IgD-negative memory B cell (primary cell): ENCODE measurements at regions not wholly inside any gene's neighbourhood (a gene's known extent, or its start where the extent isn't known, plus 50 kb on each side); places are given as distances from the start of the nearest gene placed in this dataset.
A peak's percentile ranks its signal among the peaks of the same experiment; 100 is the strongest.

Source experiments
- H3K27ac Mint-ChIP-seq, 3 donors: one replicate each; pipeline ENCODE4 v1.8.0; 2020 to 2022; ENCODE audit warnings: mild to moderate bottlenecking in 3 of 3, mixed read lengths in 3 of 3, moderate library complexity in 1 of 3
- H3K27me3 Mint-ChIP-seq: one replicate; pipeline ENCODE4 v1.8.0; 2021; ENCODE audit warnings: mixed read lengths
- H3K36me3 Mint-ChIP-seq: one replicate; pipeline ENCODE4 v1.8.0; 2020; ENCODE audit warnings: mild to moderate bottlenecking, mixed read lengths
- H3K4me1 Mint-ChIP-seq, 3 donors: one replicate each; pipeline ENCODE4 v1.8.0; 2020 to 2022; ENCODE audit warnings: mixed read lengths in 3 of 3, mild to moderate bottlenecking in 1 of 3
- H3K4me3 Mint-ChIP-seq, 4 donors: one replicate each; pipeline ENCODE4 v1.8.0; 2020 to 2022; ENCODE audit warnings: mild to moderate bottlenecking in 4 of 4, mixed read lengths in 4 of 4, moderate library complexity in 3 of 4
- H3K9me3 Mint-ChIP-seq, 3 donors: one replicate each; pipeline ENCODE4 v1.8.0; 2020 to 2021; ENCODE audit warnings: mixed read lengths in 3 of 3, mild to moderate bottlenecking in 1 of 3

DNA sequence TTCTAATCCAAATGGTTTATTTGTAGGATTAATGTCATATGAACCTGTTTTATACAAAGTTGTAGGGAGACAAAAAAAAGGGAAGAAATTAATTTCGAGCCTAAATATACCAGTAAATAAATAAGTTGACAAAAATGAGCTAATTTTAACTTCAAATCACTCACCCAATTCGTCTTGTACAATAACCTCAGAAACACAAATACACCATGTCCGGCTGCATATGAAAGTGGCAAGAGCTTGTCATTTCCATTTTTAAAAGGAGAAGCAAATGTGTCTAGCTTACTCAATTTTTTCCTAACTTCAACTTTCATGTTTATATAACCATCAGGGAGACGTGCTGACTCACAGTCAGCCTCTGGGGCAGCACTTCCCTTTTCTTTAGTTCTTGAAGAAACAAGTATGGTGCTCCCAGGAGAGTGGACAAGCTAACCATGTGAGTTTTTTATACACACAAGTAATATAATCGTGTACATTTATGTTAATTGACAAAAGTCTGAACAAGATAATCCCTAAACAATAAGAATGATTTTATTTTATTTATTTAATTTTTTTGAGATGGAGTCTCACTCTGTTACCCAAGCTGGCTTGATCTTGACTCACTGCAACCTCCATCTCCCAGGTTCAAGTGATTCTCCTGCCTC lies 55.5 kb upstream of the SGK1 start:
- peaks cover 5% of the 10 kb centered on the region for H3K36me3 Mint-ChIP-seq
- peaks cover 11 to 15% (median 14%) of the 10 kb centered on the region in 3 donors for H3K4me1 Mint-ChIP-seq
- H3K9me3 Mint-ChIP-seq = no peaks in the 10 kb centered on the region
- H3K27me3 Mint-ChIP-seq = no peaks in the 10 kb centered on the region
- H3K27ac Mint-ChIP-seq = peak overlapping the region in 1 of 3 donors; percentile 8
- peak overlapping the region in 2 of 4 donors; percentile 0 to 5 for H3K4me3 Mint-ChIP-seq

DNA sequence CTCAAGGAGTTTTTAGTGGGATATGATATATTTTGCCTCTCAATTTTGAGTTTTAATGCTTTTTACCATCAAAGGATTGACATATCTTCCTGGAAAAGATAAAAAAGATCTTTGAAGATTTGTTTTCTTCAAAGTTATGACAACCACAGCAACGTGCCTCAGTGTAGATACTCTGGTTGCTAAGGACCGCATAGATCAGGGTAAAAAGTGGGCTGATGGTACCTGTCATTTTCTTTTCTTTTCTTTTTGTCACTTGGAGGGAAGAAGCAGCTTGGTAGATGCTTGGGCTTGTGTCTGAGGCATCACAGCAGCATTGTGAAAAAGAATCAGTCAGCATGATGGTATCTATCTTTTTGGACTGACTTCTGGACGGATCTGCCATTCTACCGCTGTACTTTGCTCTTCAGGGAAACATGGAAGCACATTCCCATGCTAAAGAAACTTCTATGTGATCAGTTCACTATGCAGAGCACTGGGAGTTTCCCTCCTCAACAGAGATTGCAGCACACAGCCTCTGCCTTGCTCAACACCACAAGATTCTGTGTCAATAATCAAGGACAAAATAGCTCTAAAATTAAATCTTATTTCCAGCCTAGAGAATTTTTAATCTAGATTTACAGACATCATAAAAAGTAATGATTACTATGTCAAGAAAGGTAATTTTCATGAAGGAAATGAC lies 54.8 kb upstream of the SGK1 start:
- H3K4me3 Mint-ChIP-seq = no peak overlapping the region
- peak overlapping the region in 1 of 3 donors; percentile 8 for H3K27ac Mint-ChIP-seq
- H3K27me3 Mint-ChIP-seq = no peaks in the 10 kb centered on the region
- H3K36me3 Mint-ChIP-seq = peaks cover 5% of the 10 kb centered on the region
- peaks cover 11 to 15% (median 14%) of the 10 kb centered on the region in 3 donors for H3K4me1 Mint-ChIP-seq
- no peaks in the 10 kb centered on the region for H3K9me3 Mint-ChIP-seq

DNA sequence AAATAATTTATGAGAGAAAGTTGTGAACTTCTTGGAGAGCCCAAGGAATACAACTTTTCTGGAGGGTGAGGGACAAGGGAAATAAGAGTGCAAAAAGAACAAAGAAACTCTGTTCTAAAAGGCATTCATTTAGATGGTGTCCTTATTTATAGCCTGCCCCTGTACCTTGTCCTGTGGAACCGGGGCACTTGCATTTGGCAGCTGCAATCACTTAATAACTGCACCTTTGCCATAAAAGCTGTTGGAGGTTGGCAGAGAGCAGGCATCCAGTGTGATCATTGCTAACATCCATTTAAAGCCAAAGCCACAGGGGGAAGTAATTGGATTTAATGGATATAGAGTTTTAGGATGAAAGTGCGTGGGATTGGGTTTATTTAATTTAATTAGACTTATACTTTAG lies 50.8 kb upstream of the SGK1 start:
- peaks cover 8 to 12% (median 9%) of the 10 kb centered on the region in 3 donors for H3K4me1 Mint-ChIP-seq
- no peak overlapping the region for H3K4me3 Mint-ChIP-seq
- H3K27ac Mint-ChIP-seq = no peak overlapping the region
- H3K36me3 Mint-ChIP-seq = no peaks in the 10 kb centered on the region
- no peaks in the 10 kb centered on the region for H3K27me3 Mint-ChIP-seq
- H3K9me3 Mint-ChIP-seq = no peaks in the 10 kb centered on the region
